ENCODE measurements at regions not wholly inside any gene's neighbourhood (a gene's known extent, or its start where the extent isn't known, plus 50 kb on each side); places are given as distances from the start of the nearest gene placed in this dataset.

DNA sequence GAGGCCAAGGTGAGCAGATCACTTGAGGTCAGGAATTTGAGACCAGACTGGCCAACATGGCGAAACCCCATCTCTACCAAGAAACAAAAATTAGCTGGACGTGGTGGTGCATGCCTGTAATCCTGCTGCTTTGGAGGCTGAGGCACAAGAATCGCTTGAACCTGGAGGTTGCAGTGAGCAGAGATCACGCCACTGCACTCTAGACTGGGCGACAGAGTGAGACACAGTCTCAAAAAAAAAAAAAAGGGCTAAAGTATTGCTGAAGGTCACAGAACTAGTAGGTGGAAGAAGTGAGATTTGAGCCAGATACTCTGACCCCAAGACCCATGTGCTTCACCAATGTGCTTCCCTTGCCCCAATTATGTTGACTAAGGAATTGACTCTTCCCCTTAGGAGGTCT lies 112.0 kb downstream of the NPIPB5 start:
- Histone ChIP-seq H3K36me3 (no peaks in the 10 kb centered on the region), H3K27ac (no peak overlapping the region), H3K9me3 (no peaks in the 10 kb centered on the region), H3K4me1 (no peaks in the 10 kb centered on the region), H3K4me3 (no peak overlapping the region), H3K27me3 (no peaks in the 10 kb centered on the region)
- TF ChIP-seq POLR2A (IDR thresholded peaks at IDR 0.05), result no peak
- TF ChIP-seq, protein P1, sequence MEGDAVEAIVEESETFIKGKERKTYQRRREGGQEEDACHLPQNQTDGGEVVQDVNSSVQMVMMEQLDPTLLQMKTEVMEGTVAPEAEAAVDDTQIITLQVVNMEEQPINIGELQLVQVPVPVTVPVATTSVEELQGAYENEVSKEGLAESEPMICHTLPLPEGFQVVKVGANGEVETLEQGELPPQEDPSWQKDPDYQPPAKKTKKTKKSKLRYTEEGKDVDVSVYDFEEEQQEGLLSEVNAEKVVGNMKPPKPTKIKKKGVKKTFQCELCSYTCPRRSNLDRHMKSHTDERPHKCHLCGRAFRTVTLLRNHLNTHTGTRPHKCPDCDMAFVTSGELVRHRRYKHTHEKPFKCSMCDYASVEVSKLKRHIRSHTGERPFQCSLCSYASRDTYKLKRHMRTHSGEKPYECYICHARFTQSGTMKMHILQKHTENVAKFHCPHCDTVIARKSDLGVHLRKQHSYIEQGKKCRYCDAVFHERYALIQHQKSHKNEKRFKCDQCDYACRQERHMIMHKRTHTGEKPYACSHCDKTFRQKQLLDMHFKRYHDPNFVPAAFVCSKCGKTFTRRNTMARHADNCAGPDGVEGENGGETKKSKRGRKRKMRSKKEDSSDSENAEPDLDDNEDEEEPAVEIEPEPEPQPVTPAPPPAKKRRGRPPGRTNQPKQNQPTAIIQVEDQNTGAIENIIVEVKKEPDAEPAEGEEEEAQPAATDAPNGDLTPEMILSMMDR (IDR thresholded peaks at IDR 0.05), result no peak
- DNase-seq (no peak), ATAC-seq (no peak)
- 45% methylated on average over 5 of the region's 5 CpGs for WGBS (ENCODE audit: insufficient coverage, low coverage, low lambda C conversion rate, missing lambda C conversion rate)
- intact Hi-C loops (cut with DNase I), result no loop called here

DNA sequence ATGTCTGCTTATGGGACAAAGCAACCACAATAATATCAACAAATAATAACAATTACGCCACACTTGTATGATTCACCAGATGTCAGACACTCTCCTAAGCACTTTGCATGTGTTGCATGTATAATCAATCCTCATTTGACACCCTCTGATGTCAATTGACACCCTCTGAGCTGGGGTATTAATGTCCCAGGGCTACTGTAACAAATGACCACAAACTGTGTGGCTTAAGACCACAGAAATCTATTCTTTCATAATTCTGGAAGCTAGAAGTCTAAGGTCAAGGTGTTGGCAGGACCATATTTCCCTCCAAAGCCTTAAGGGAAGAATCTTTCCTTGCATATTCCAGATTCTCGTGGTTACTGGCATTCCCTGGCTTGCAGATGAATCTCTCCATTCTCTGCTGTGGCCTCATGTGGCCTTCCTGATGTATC lies 112.7 kb downstream of the NPIPB5 start:
- no peak overlapping the region for H3K27ac ChIP-seq
- H3K27me3 ChIP-seq, result no peaks in the 10 kb centered on the region
- no peaks in the 10 kb centered on the region for H3K4me1 ChIP-seq
- ATAC-seq, result no peak
- no peak for DNase-seq
- TF ChIP-seq, protein P1 (IDR thresholded peaks at IDR 0.05), result no peak
- TF ChIP-seq POLR2A (IDR thresholded peaks at IDR 0.05), result no peak
- WGBS (ENCODE audit: insufficient coverage, low coverage, low lambda C conversion rate, missing lambda C conversion rate), result 54% methylated on average over 2 of the region's 2 CpGs
- H3K4me3 ChIP-seq, result no peak overlapping the region
- no peaks in the 10 kb centered on the region for H3K9me3 ChIP-seq
- intact Hi-C loops (cut with DNase I), result no loop called here
- no peaks in the 10 kb centered on the region for H3K36me3 ChIP-seq

DNA sequence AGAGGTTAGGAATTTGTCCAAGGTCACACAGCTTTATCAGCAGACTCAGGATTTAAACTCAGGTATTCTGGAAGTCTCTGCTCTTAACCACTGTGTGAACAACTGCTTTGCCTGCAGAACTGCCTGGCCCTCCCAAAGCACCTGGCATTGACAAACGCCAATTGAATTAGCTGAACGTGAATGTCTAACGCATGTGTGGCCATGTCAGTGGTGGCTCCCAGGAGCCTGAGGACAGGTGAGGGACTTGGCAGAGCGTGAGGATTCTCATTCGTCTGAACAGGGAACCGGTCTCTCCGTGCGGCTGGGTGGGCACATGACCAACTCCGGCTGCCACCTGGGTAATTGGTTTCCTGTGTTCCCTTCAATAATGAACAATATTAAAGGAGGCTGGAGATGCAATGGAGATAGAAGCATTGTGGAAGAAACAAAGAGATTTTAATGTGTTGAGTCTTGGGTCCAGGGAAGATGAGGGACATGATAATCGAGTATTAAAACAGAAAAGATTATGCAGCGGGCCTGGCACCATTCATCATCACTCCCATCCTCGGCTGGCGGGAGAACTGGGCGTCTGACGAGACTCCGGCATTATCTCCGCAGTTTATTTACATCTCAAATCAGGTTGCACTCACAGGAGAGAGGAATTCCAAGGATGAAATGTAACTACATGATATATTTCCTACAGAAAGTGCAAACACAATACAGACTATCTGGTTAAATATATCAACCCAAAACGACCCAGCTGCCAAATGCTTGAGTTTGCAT lies 113.5 kb downstream of the NPIPB5 start:
- Histone ChIP-seq H3K9me3 (no peaks in the 10 kb centered on the region), H3K4me3 (no peak overlapping the region), H3K4me1 (no peaks in the 10 kb centered on the region), H3K36me3 (no peaks in the 10 kb centered on the region), H3K27ac (no peak overlapping the region), H3K27me3 (no peaks in the 10 kb centered on the region)
- DNase-seq (no peak), ATAC-seq (no peak)
- TF ChIP-seq, protein P1 (IDR thresholded peaks at IDR 0.05), result no peak
- no peak for TF ChIP-seq POLR2A (IDR thresholded peaks at IDR 0.05)
- WGBS (ENCODE audit: insufficient coverage, low coverage, low lambda C conversion rate, missing lambda C conversion rate), result 51% methylated on average over 18 of the region's 18 CpGs
- intact Hi-C loops (cut with DNase I), result no loop called here

DNA sequence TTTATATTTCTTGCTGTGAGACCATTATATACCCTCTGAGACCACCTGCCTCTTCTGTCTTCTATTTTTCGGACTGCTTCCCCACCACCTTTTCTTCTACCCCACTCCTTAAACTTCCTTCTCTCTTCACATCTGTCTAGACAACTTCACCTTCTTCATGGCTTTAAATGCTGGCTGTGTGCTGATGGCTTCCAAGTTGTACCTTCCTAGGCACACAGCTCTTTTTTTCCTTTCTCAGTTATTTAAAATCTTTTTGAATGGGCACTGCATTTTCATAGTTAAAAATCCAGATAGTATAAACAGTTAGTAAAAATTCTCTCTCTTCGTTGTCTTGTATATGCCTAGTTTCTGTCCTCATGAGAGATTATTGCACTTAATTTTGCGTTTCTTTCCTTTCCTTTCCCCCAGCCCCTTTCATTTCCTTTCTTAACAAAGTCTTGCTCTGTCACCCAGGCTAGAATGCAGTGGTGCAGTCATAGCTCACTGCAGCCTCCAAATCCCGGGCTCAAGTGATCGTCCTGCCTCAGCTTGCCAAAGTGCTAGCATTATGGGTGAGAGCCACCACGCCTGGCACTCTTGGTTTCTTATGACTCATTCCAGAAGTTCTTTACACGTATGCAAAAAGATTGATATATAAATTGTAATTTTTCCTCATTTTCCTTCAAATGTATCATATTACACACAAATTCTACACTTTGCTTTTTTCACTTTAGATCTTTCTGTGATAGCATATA lies 114.3 kb downstream of the NPIPB5 start:
- TF ChIP-seq, protein P1 (IDR thresholded peaks at IDR 0.05), result no peak
- no peak for TF ChIP-seq POLR2A (IDR thresholded peaks at IDR 0.05)
- Histone ChIP-seq H3K36me3 (no peaks in the 10 kb centered on the region), H3K27ac (no peak overlapping the region), H3K27me3 (no peaks in the 10 kb centered on the region), H3K4me1 (no peaks in the 10 kb centered on the region), H3K4me3 (no peak overlapping the region), H3K9me3 (no peaks in the 10 kb centered on the region)
- intact Hi-C loops (cut with DNase I), result no loop called here
- ATAC-seq, result no peak
- WGBS (ENCODE audit: insufficient coverage, low coverage, low lambda C conversion rate, missing lambda C conversion rate), result 53% methylated on average over 7 of the region's 7 CpGs
- DNase-seq, result no peak

Measured in right lobe of liver (tissue), 6 donors.